ENCODE measurements at regions not wholly inside any gene's neighbourhood (a gene's known extent, or its start where the extent isn't known, plus 50 kb on each side); places are given as distances from the start of the nearest gene placed in this dataset.
A peak's percentile ranks its signal among the peaks of the same experiment; 100 is the strongest.
"Not testable (repeated sequence)": the region's sequence is repeated elsewhere in the genome, so short reads cannot be mapped to it uniquely, and the experiment has no call there.

DNA sequence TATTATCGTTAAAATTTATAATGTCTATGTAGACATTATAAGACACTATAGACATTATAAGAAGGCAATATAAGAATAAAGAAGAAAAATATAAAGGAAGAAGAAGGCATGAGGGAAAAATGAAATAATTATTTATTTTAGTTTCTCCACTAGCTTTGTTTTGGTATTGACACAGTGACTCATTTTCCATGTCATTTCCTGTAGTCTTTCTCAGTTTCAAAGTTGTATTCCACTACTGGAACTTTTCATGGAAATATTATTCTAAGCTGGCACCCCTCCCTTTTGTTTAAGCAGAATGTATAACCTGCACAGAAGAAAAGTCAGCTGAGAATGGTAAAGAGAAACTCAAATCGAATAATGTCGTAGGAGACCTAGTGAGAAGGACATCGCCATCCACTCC is 234.2 kb upstream of the NETO1 start:
- Histone ChIP-seq H4K20me1 (ENCODE audit: control insufficient read depth, extremely low read depth, insufficient read depth, low read length) (no peaks in the 10 kb centered on the region), H3K4me2 (ENCODE audit: extremely low read depth, insufficient read depth, low read length) (no peak overlapping the region), H3K36me3 (ENCODE audit: control insufficient read depth, insufficient read depth, low read length) (no peaks in the 10 kb centered on the region), H3K27me3 (ENCODE audit: control insufficient read depth, insufficient read depth, low read length) (no peaks in the 10 kb centered on the region), H2AFZ (ENCODE audit: low read length) (no peak overlapping the region), H3K9ac (ENCODE audit: insufficient read depth, low read length) (no peak overlapping the region), H3K79me2 (ENCODE audit: control insufficient read depth, insufficient read depth, low read length) (no peaks in the 10 kb centered on the region), H3K9me3 (ENCODE audit: control insufficient read depth, insufficient read depth, low read depth, low read length) (no peaks in the 10 kb centered on the region), H3K4me1 (ENCODE audit: control insufficient read depth, extremely low read depth, insufficient read depth, low read length) (no peaks in the 10 kb centered on the region), H3K4me3 (replicated peaks in 1 of 4; ENCODE audit: control extremely low read depth in 1 of 4, insufficient read depth in 1 of 4, low read depth in 3 of 4, low read length in 4 of 4) (no peak overlapping the region), H3K27ac (ENCODE audit: insufficient read depth, low read length) (no peak overlapping the region)
- peak in 1 of 2 donors; percentile 25 for DNase-seq (ENCODE audit: low read depth in 2 of 2)
- no peak for TF ChIP-seq EZH2 (IDR thresholded peaks at IDR 0.05; ENCODE audit: low read length, missing control alignments)
- TF ChIP-seq, protein P1, sequence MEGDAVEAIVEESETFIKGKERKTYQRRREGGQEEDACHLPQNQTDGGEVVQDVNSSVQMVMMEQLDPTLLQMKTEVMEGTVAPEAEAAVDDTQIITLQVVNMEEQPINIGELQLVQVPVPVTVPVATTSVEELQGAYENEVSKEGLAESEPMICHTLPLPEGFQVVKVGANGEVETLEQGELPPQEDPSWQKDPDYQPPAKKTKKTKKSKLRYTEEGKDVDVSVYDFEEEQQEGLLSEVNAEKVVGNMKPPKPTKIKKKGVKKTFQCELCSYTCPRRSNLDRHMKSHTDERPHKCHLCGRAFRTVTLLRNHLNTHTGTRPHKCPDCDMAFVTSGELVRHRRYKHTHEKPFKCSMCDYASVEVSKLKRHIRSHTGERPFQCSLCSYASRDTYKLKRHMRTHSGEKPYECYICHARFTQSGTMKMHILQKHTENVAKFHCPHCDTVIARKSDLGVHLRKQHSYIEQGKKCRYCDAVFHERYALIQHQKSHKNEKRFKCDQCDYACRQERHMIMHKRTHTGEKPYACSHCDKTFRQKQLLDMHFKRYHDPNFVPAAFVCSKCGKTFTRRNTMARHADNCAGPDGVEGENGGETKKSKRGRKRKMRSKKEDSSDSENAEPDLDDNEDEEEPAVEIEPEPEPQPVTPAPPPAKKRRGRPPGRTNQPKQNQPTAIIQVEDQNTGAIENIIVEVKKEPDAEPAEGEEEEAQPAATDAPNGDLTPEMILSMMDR (conservative IDR thresholded peaks at IDR 0.05 in 1 of 2, IDR thresholded peaks at IDR 0.05 in 1 of 2; ENCODE audit: low read depth in 1 of 2, low read length in 2 of 2), result no peak

DNA sequence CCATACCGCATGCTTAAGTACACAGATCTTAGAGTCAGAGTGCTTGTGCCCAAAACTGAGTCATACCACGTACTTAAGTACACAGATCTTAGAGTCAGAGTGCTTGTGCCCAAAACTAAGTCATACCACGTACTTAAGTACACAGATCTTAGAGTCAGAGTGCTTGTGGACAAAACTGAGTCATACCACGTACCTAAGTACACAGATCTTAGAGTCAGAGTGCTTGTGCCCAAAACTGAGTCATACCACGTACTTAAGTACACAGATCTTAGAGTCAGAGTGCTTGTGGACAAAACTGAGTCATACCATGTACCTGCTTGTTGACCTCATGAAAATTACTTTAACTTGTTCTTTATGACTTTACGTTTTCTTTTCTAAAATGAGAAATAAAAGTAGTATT is 233.7 kb upstream of the NETO1 start:
- peak in 1 of 2 donors; percentile 77 for DNase-seq (ENCODE audit: low read depth in 2 of 2)
- not testable (repeated sequence) for H3K27me3 ChIP-seq (ENCODE audit: control insufficient read depth, insufficient read depth, low read length); H3K79me2 ChIP-seq (ENCODE audit: control insufficient read depth, insufficient read depth, low read length); H3K9me3 ChIP-seq (ENCODE audit: control insufficient read depth, insufficient read depth, low read depth, low read length); H3K36me3 ChIP-seq (ENCODE audit: control insufficient read depth, insufficient read depth, low read length); H3K4me3 ChIP-seq (replicated peaks in 1 of 4; ENCODE audit: control extremely low read depth in 1 of 4, insufficient read depth in 1 of 4, low read depth in 3 of 4, low read length in 4 of 4); H2AFZ ChIP-seq (ENCODE audit: low read length); H3K27ac ChIP-seq (ENCODE audit: insufficient read depth, low read length); H3K4me1 ChIP-seq (ENCODE audit: control insufficient read depth, extremely low read depth, insufficient read depth, low read length); H3K4me2 ChIP-seq (ENCODE audit: extremely low read depth, insufficient read depth, low read length); H4K20me1 ChIP-seq (ENCODE audit: control insufficient read depth, extremely low read depth, insufficient read depth, low read length); H3K9ac ChIP-seq (ENCODE audit: insufficient read depth, low read length)

DNA sequence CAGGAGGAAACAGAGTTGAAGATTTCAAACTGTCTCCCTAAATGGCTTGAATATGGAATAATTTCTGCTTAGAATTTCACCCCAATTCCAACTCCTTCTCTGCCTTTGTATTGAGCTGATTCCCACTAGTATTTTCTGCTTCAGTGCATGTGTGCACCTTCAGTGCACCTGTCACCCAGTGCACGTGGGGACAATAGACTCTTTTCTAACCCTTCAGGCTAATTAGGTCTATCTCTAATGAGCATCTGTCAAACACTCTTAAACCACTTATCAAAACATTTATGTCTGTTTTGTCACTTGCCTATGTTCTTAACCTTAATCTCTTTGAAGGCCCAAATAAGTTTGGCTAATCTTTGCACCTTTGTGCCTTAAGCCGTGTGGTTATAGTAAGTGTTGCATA is 232.0 kb upstream of the NETO1 start:
- H2AFZ ChIP-seq (ENCODE audit: low read length), result no peak overlapping the region
- H3K27ac ChIP-seq (ENCODE audit: insufficient read depth, low read length), result no peak overlapping the region
- H3K79me2 ChIP-seq (ENCODE audit: control insufficient read depth, insufficient read depth, low read length), result no peaks in the 10 kb centered on the region
- H3K9ac ChIP-seq (ENCODE audit: insufficient read depth, low read length), result no peak overlapping the region
- no peak overlapping the region for H3K4me3 ChIP-seq (replicated peaks in 1 of 4; ENCODE audit: control extremely low read depth in 1 of 4, insufficient read depth in 1 of 4, low read depth in 3 of 4, low read length in 4 of 4)
- no peak for DNase-seq (ENCODE audit: low read depth in 2 of 2)
- H3K36me3 ChIP-seq (ENCODE audit: control insufficient read depth, insufficient read depth, low read length), result no peaks in the 10 kb centered on the region
- no peaks in the 10 kb centered on the region for H3K4me1 ChIP-seq (ENCODE audit: control insufficient read depth, extremely low read depth, insufficient read depth, low read length)
- TF ChIP-seq, protein P1 (conservative IDR thresholded peaks at IDR 0.05 in 1 of 2, IDR thresholded peaks at IDR 0.05 in 1 of 2; ENCODE audit: low read depth in 1 of 2, low read length in 2 of 2), result no peak
- TF ChIP-seq EZH2 (IDR thresholded peaks at IDR 0.05; ENCODE audit: low read length, missing control alignments), result no peak
- H4K20me1 ChIP-seq (ENCODE audit: control insufficient read depth, extremely low read depth, insufficient read depth, low read length), result no peaks in the 10 kb centered on the region
- H3K27me3 ChIP-seq (ENCODE audit: control insufficient read depth, insufficient read depth, low read length), result no peaks in the 10 kb centered on the region
- H3K4me2 ChIP-seq (ENCODE audit: extremely low read depth, insufficient read depth, low read length), result no peak overlapping the region
- no peaks in the 10 kb centered on the region for H3K9me3 ChIP-seq (ENCODE audit: control insufficient read depth, insufficient read depth, low read depth, low read length)

Measured in fibroblast of lung (primary cell).